HG03378 (cell line): ENCODE measurements at regions not wholly inside any gene's neighbourhood (a gene's known extent, or its start where the extent isn't known, plus 50 kb on each side); places are given as distances from the start of the nearest gene placed in this dataset.

Source experiments
- ATAC-seq: cut with Tn5 transposase; IDR thresholded peaks from one replicate; pipeline ENCODE4 v1.9.1; 2021; ENCODE audit warnings: mild to moderate bottlenecking, moderate library complexity; ENCODE audit not compliant: unreplicated experiment

GRCh38 chr6:2468601-2468955, 223.2 kb upstream of the GMDS start:
- no peak for ATAC-seq

- no peak for ATAC-seq
These were observed 222.7 kb upstream of the GMDS start for GRCh38 chr6:2467929-2468600.

- ATAC-seq, result no peak
These were observed 219.9 kb upstream of the GMDS start for GRCh38 chr6:2465336-2465735.

GRCh38 chr6:2464641-2465040, 219.2 kb upstream of the GMDS start:
- ATAC-seq, result no peak

- ATAC-seq, result no peak
These were observed 217.4 kb upstream of the GMDS start for GRCh38 chr6:2462831-2463230.

- ATAC-seq, result no peak
These were observed 214.9 kb upstream of the GMDS start for GRCh38 chr6:2460216-2460745.

GRCh38 chr6:2454180-2454579, 208.8 kb upstream of the GMDS start:
- ATAC-seq, result no peak

GRCh38 chr6:2450546-2450945, 205.1 kb upstream of the GMDS start:
- no peak for ATAC-seq

GRCh38 chr6:2449572-2449940, 204.2 kb upstream of the GMDS start:
- ATAC-seq, result no peak

- ATAC-seq, result no peak
These were observed 203.6 kb upstream of the GMDS start for GRCh38 chr6:2448826-2449571.

- ATAC-seq, result no peak
These were observed 202.5 kb upstream of the GMDS start for GRCh38 chr6:2447931-2448330.

GRCh38 chr6:2447318-2447920, 202.0 kb upstream of the GMDS start:
- no peak for ATAC-seq

GRCh38 chr6:2441601-2442475, 196.4 kb upstream of the GMDS start:
- no peak for ATAC-seq

GRCh38 chr6:2440516-2440915, 195.1 kb upstream of the GMDS start:
- no peak for ATAC-seq

- no peak for ATAC-seq
These were observed 194.2 kb upstream of the GMDS start for GRCh38 chr6:2439632-2440031.

GRCh38 chr6:2439082-2439481, 193.7 kb upstream of the GMDS start:
- ATAC-seq, result no peak

GRCh38 chr6:2436410-2437154, 191.2 kb upstream of the GMDS start:
- ATAC-seq, result no peak

GRCh38 chr6:2435323-2435722, 189.9 kb upstream of the GMDS start:
- ATAC-seq, result no peak

- no peak for ATAC-seq
These were observed 189.5 kb upstream of the GMDS start for GRCh38 chr6:2434912-2435311.

GRCh38 chr6:2434116-2434515, 188.7 kb upstream of the GMDS start:
- no peak for ATAC-seq
